ENCODE measurements at regions not wholly inside any gene's neighbourhood (a gene's known extent, or its start where the extent isn't known, plus 50 kb on each side); places are given as distances from the start of the nearest gene placed in this dataset.
A peak's percentile ranks its signal among the peaks of the same experiment; 100 is the strongest.

- no peak for DNase-seq
Observed at GRCh38 chr7:47690902-47691558, 109.1 kb upstream of the TNS3 start.

- no peak for DNase-seq
Observed at GRCh38 chr7:47689558-47689957, 107.6 kb upstream of the TNS3 start.

GRCh38 chr7:47688311-47689100, 106.6 kb upstream of the TNS3 start:
- DNase-seq: no peak

- no peak for DNase-seq
Observed at GRCh38 chr7:47685712-47686376, 103.9 kb upstream of the TNS3 start.

GRCh38 chr7:47685151-47685550, 103.2 kb upstream of the TNS3 start:
- DNase-seq: no peak

- no peak for DNase-seq
Observed at GRCh38 chr7:47684728-47685127, 102.8 kb upstream of the TNS3 start.

- no peak for DNase-seq
Observed at GRCh38 chr7:47683485-47683898, 101.6 kb upstream of the TNS3 start.

GRCh38 chr7:47682874-47683273, 101.0 kb upstream of the TNS3 start:
- DNase-seq: no peak

GRCh38 chr7:47681249-47681810, 99.4 kb upstream of the TNS3 start:
- DNase-seq: no peak

GRCh38 chr7:47678641-47679380, 96.9 kb upstream of the TNS3 start:
- no peak for DNase-seq

GRCh38 chr7:47677664-47678063, 95.8 kb upstream of the TNS3 start:
- no peak for DNase-seq

GRCh38 chr7:47677093-47677492, 95.2 kb upstream of the TNS3 start:
- DNase-seq: no peak

- no peak for DNase-seq
Observed at GRCh38 chr7:47672977-47673381, 91.1 kb upstream of the TNS3 start.

- DNase-seq: peak in 1 of 2 donors; percentile 9
Observed at GRCh38 chr7:47672271-47672791, 90.4 kb upstream of the TNS3 start.

- DNase-seq: no peak
Observed at GRCh38 chr7:47671358-47671757, 89.4 kb upstream of the TNS3 start.

GRCh38 chr7:47670729-47671128, 88.8 kb upstream of the TNS3 start:
- DNase-seq: peak in 1 of 2 donors; percentile 78

GRCh38 chr7:47669901-47670384, 88.0 kb upstream of the TNS3 start:
- no peak for DNase-seq

- peak; percentile 6 to 83 for DNase-seq
Observed at GRCh38 chr7:47669178-47669891, 87.4 kb upstream of the TNS3 start.

GRCh38 chr7:47666164-47666862, 84.4 kb upstream of the TNS3 start:
- no peak for DNase-seq

- DNase-seq: no peak
Observed at GRCh38 chr7:47664650-47665195, 82.8 kb upstream of the TNS3 start.

- DNase-seq: no peak
Observed at GRCh38 chr7:47663851-47664250, 81.9 kb upstream of the TNS3 start.
